Stimulated activated CD4-positive, alpha-beta T cell treated with anti-CD3 and anti-CD28 coated beads, Interleukin-1b, Interleukin-23, amount 100 ng/mL, for 4 hours (primary cell): ENCODE measurements at regions not wholly inside any gene's neighbourhood (a gene's known extent, or its start where the extent isn't known, plus 50 kb on each side); places are given as distances from the start of the nearest gene placed in this dataset.

Experiments used
- DNase-seq, 2 donors: peaks; one replicate each; pipeline ENCODE4 v3.0.0-alpha.2; 2020; ENCODE audit warnings: low read depth in 2 of 2

DNA sequence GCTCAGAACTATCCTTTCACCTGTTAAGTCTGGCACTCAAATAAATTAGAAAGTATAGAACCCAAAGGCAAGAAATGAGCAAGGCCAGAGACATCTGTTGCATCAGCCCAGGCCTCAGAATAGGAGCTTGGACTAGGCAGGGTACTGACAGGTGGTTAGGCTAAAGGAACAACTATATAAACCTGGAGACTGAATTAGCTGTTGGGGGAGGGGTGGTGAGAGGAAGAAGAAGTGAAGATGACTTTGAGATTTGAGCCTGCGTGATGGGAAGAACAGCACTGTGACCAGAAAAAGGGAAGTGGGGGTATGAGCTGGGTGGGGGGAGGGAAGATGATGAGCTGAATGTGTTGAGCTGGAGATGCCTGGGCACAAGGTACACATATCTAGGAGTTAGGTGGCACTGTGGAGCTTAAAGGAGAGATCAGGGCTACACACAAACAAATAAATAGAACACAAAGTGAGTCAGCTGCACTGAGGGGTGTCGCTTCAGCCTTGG, 244.7 kb downstream of the PTEN start:
- DNase-seq: no peak

- DNase-seq: no peak
These were observed 246.9 kb downstream of the PTEN start for GRCh38 chr10:88110355-88110754.

DNA sequence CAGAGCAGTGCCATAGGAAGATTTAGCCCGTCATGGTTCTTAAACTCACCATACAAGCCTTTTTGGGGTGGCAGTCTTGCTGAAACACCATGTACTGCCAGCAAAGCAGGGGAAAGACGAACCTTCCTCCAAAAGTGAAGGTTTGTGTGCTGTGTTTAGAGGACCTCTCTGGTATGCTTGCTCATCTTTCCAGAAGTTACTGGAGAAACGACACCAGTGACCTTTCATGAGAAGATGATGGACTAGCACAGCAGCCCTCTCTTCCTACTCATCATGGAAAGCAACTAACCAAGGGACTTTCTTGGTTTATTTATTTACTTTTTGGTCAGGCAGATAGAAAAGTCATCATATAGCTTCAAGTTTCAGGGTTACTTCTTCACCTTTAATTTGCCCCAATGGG, 247.4 kb downstream of the PTEN start:
- no peak for DNase-seq

- no peak for DNase-seq
These were observed 247.9 kb downstream of the PTEN start for GRCh38 chr10:88111294-88111693.

DNA sequence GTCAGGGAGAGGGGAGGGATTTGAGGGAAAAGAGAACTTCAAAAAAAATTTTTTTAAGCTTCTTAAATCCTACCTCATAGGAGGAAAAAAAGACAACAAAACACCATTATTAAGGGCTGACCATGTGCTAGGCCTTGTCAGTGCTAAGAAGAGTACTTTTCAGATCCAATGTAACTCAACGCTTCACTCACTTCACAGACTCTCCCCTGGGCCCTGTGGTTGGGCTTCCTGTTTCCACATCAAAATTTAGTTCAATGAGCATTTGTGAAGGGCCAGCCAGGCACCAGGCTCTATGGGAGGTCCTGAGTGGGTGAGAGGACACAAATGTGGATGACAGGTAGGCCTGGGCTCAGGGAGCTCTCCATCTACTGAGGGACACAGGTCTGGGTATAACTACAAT, 249.8 kb downstream of the PTEN start:
- no peak for DNase-seq

GRCh38 chr10:88113657-88114272, 250.3 kb downstream of the PTEN start:
- DNase-seq: no peak

DNA sequence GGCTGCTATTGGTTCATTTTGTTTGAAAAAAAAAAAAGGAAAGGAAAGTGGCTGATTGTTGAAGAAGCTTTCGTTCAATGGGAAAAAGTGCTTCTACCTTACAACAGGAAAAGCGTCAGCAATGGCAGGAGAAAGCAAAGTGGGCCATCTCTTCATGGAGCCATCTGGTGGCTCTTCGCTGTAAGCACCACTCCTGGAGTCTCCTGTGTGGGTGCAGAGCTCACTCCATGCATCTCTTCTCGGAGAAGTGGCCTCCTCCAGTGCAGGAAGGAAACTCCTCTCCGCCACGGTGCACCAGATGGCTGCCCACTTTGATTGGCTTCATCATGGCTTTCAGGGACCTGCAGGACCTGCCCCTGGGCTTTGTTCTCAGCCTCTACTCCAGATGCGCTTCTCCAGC, 250.9 kb downstream of the PTEN start:
- no peak for DNase-seq

GRCh38 chr10:88115407-88115806, 252.0 kb downstream of the PTEN start:
- DNase-seq: no peak

DNA sequence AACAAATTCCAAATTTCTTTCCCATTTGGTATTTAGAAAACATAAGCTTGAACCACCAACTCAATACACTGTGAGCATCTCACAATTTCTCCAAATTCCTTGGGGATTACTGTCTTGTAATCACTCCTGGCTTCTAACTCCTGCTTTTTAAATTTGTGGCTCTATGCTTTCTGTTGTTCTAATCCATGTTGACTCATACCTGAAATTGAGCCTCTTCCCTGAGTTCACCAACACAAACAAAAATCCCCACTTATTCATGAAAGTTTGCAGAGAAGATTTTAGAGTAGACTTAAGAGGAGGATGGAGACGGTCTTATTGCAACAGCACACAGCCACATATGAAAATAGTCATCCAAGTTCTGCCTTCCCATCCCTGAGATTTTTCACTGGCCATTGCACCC, 252.5 kb downstream of the PTEN start:
- no peak for DNase-seq

- DNase-seq: no peak
These were observed 253.1 kb downstream of the PTEN start for GRCh38 chr10:88116481-88116880.

GRCh38 chr10:88116971-88117626, 253.7 kb downstream of the PTEN start:
- peak; percentile 25 to 32 for DNase-seq

- DNase-seq: no peak
These were observed 254.6 kb downstream of the PTEN start for GRCh38 chr10:88117869-88118632.

DNA sequence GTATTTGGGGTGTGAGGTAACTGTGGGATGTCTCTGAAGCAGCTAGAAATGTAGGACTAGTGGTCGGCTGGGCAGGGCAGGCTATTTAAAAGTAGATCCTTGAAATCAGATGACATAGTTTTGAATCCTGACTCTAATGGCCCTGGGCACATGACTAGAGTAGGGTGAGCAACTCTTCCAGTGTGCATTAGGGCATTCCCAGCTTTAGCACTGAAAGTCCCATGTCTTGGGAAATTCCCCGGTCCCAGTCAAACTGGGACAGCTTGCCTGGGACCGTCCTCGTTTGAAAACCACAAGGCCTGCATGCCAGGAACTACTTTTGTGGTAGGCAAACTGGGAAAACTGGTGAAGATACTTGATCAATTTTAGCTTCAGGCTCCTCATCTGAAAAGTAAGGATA, 255.3 kb downstream of the PTEN start:
- DNase-seq: no peak

- DNase-seq: no peak
These were observed 255.7 kb downstream of the PTEN start for GRCh38 chr10:88119160-88119559.

GRCh38 chr10:88120075-88120474, 256.6 kb downstream of the PTEN start:
- DNase-seq: no peak

DNA sequence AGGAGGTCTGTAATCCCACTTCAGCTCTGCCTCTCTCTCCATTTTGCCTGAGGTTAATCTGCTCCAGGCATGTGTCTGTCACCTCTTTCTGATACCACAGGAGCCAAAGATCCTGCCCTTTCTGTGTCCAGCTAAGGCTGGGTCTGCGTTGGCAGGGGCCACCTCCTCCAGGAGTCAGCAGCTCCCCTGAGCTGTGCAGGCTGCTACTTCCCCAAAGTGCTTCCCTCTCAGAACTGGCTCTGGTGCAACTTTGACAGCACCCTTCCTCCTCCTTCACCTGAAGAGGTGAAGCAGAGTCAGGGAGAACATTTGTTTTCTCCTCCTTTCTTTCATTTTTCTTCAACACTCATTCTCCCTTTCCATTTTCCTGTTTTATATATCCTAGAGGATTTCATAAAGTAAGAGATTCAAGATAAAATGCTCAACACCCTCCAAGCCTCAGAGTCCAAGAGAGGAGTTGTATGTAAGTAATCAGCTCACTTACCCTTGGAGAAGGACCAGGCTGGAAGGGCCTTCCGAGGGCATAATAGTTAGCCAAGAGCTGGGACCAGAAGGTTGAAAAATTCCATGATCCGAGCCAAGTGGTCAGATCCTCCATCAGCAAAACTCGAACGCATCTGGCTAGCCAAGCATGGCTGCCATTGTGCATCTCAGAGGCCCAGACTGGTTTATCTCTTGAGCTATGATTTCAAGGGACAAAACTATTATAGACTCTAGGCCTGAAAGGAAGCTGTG, 257.3 kb downstream of the PTEN start:
- no peak for DNase-seq

DNA sequence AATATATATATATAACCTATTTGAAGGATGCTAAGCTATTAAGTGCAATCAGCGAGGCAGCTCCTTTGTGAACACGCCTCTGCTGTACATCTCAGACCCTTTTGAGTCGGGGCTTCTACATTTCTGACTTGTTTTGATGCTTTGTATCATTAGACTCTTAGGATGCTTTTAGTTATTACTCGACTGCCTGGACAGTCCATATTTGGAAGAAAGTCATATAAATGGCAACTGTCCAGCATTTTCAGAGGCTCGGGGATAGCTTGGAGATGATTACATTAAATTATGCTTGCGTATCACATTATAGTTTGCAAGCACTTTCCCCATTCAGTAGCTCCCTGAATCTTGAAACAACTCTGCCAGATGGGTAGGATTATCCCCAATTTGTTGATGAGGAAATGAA, 257.9 kb downstream of the PTEN start:
- no peak for DNase-seq

DNA sequence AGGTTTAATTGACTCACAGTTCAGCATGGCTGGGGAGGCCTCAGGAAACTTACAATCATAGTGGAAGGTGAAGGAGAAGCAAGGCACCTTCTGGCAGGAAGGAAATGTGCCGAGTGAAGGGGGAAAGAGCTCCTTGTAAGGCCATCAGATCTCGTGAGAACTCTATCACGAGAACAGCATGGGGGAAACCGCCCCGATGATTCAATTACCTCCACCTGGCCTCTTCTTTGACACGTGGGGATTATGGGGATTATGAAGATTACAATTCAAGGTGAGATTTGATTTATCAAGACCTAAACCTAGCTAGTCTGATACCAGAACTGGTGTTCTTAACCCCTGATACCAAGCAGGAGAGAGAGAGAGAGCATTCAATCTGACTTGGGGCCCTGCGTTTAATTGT, 258.7 kb downstream of the PTEN start:
- no peak for DNase-seq

- no peak for DNase-seq
These were observed 259.2 kb downstream of the PTEN start for GRCh38 chr10:88122576-88122975.

DNA sequence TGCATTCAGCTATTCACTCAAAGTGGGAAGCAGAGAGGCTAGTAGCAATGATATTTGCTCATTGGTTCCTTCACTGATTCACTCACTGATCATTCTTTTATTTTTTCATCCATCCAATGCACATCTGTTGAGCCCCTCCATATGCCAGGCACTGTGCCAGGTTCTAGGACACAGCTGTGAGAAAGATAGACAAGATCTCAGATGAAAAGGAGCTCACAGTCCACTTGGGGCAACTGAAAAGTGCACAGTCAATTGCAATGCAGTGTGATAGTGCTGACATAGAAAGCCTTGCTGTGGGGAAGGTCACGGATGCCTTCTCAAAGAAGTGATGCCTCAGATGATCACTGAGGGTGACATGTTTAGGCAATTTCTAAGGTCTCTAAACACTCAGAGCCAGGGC, 262.3 kb downstream of the PTEN start:
- no peak for DNase-seq

GRCh38 chr10:88126699-88127098, 263.3 kb downstream of the PTEN start:
- DNase-seq: no peak

DNA sequence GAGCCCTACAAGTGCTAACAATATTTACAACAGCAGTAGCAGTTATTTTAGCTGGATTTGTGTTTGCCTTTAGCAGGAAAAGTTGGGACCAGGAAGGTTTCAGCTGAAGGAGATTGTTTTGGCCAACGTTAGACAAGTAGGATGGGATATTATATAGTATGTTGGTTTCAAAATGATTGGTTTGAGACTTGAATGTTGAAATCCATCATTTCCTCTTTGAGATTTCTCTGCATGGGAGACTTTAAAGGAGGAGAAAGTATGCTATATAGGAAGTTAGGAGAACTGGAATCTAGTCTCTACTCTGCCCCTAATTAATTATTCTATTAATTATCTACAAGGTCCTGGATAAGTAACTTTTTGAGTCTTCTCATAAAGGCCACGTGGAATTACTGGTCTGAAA, 263.8 kb downstream of the PTEN start:
- DNase-seq: no peak
